ENCODE measurements at regions not wholly inside any gene's neighbourhood (a gene's known extent, or its start where the extent isn't known, plus 50 kb on each side); places are given as distances from the start of the nearest gene placed in this dataset.

DNA sequence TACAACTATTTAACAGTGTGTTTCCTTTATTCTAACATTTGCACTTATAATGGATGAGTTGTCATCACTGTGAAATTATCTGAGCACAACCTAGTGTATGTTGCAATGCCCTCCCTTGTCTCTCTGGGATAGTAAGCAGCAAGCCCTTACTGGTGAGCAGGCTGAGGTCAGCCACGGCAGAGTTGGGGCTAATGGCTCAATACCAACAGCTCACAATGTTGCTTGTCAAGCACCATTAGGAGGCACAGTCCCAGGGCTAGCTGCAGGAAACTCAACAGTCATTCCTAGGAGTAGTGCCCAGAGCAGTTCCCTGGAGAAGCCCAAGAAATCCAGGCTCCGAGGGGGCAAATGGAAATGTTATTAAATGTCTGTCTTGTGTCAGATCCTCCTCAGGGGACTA, 858.4 kb downstream of the GRID1 start:
- Histone ChIP-seq H3K4me1 (no peaks in the 10 kb centered on the region), H3K4me3 (no peak overlapping the region), H3K27ac (no peak overlapping the region), H3K36me3 (no peaks in the 10 kb centered on the region), H3K27me3 (no peaks in the 10 kb centered on the region), H3K9me3 (no peaks in the 10 kb centered on the region)
- TF ChIP-seq, protein P1, sequence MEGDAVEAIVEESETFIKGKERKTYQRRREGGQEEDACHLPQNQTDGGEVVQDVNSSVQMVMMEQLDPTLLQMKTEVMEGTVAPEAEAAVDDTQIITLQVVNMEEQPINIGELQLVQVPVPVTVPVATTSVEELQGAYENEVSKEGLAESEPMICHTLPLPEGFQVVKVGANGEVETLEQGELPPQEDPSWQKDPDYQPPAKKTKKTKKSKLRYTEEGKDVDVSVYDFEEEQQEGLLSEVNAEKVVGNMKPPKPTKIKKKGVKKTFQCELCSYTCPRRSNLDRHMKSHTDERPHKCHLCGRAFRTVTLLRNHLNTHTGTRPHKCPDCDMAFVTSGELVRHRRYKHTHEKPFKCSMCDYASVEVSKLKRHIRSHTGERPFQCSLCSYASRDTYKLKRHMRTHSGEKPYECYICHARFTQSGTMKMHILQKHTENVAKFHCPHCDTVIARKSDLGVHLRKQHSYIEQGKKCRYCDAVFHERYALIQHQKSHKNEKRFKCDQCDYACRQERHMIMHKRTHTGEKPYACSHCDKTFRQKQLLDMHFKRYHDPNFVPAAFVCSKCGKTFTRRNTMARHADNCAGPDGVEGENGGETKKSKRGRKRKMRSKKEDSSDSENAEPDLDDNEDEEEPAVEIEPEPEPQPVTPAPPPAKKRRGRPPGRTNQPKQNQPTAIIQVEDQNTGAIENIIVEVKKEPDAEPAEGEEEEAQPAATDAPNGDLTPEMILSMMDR (IDR thresholded peaks at IDR 0.05): no peak
- DNase-seq (peak in 1 of 6 donors; percentile 10), FAIRE-seq (no peak), ATAC-seq (peak in 1 of 4 donors; percentile 30)
- intact Hi-C loops (cut with DNase I): no loop called here
- WGBS, 2 donors: 59% methylated on average over 2 of the region's 2 CpGs

DNA sequence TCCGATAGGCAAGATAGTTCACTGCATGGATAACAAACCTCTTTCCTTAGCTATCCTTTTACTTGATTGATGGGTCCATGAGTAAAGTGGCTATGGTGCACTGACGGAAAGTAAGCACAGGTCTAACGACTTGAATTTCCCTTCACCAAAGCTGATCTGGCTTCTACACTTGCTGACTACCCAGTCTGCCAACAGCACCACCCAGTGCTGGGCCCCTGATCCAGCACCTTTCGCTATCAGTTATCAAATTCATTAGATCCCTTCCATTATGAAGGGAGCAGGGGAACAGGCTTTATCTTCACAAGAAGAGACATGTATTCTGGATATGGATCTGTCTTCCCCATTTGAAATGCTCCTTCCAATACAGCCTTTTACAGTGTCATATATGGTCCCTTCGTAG, 855.9 kb downstream of the GRID1 start:
- Histone ChIP-seq H3K27ac (no peak overlapping the region), H3K4me3 (no peak overlapping the region), H3K4me1 (no peaks in the 10 kb centered on the region), H3K9me3 (no peaks in the 10 kb centered on the region), H3K36me3 (no peaks in the 10 kb centered on the region), H3K27me3 (no peaks in the 10 kb centered on the region)
- TF ChIP-seq, protein P1 (IDR thresholded peaks at IDR 0.05): no peak
- DNase-seq: no peak
- no peak for FAIRE-seq
- no peak for ATAC-seq
- WGBS, 2 donors: 52 to 67% methylated on average over 5 of the region's 5 CpGs
- intact Hi-C loops (cut with DNase I): no loop called here

DNA sequence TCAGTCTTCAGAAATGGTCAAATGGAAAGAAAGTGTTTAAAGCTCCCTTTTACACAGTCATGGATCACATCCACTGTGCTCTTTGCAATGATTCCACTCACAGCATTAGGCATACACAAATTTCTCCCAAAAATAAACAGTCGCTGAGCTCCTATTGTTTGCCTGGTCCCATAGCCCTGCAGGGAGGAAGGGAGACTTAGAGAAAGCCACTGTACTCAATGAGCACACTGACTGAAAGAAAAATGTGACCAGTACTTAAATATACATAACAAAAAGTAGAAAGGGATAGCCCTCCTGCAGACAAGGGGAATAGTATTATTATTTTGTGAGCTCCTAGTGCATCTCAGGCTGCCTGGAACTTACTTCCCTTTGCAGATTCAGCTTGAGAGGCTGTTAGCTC, 853.2 kb downstream of the GRID1 start:
- intact Hi-C loops (cut with DNase I): no loop called here
- Histone ChIP-seq H3K4me1 (no peaks in the 10 kb centered on the region), H3K4me3 (no peak overlapping the region), H3K36me3 (no peaks in the 10 kb centered on the region), H3K27me3 (no peaks in the 10 kb centered on the region), H3K9me3 (no peaks in the 10 kb centered on the region), H3K27ac (no peak overlapping the region)
- no peak for FAIRE-seq
- ATAC-seq: no peak
- TF ChIP-seq, protein P1 (IDR thresholded peaks at IDR 0.05): no peak
- WGBS, 2 donors: 50 to 72% methylated on average over 1 of the region's 1 CpG
- DNase-seq: no peak

DNA sequence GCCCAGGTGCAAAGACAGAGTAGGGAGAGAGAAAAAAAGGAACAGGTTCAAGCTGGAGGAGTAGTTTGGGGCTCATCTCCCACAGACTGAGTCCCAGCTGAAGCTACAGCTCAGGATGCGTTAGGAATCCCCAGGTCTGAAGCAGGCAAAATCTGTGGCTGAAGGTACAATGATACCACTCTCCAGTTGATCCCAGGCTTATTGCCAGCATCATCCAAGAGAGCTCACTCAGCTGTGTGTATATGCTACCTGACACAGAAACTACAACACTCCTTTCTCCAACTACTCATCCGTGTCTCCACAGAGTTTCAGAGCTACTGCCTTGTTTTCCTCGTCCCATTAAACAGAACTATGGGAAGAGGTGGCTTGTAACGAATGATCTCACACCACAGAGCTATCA, 851.3 kb downstream of the GRID1 start:
- Histone ChIP-seq H3K36me3 (no peaks in the 10 kb centered on the region), H3K27ac (no peak overlapping the region), H3K27me3 (no peaks in the 10 kb centered on the region), H3K9me3 (no peaks in the 10 kb centered on the region), H3K4me1 (no peaks in the 10 kb centered on the region), H3K4me3 (no peak overlapping the region)
- TF ChIP-seq, protein P1 (IDR thresholded peaks at IDR 0.05): no peak
- WGBS, 2 donors: 57 to 61% methylated on average over 4 of the region's 4 CpGs
- intact Hi-C loops (cut with DNase I): no loop called here
- no peak for ATAC-seq
- no peak for DNase-seq
- FAIRE-seq: no peak

DNA sequence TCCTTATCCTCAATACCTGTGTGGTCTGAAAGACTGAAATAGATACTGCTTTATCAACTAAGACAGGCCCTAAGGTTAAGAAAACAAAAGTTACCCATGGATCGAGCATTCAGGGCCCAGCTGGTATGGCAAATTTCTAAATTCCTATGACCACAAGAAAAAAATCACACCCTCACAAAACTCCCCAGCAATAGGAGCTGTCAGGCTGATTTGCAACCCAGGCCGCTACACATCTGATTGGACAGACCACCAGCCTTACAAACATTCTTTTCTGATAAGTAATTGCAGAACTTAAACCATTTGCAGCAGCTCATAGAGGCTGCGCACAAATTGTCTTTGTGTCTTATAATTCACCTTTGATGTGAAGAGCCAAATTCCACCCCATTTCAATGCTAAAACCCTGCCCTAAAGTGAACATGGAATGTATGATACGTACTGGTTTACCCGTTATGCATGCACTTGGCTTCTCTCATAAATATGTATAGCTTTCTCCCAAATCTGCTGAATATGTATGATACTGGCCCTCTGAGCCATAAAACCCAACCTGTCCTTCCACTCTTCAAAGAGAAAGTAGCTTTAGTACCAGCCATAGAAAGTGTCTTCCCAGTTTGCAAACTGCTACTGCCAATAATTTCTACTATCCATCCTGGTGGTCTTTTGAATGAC, 842.5 kb downstream of the GRID1 start:
- no peak for DNase-seq
- TF ChIP-seq, protein P1 (IDR thresholded peaks at IDR 0.05): no peak
- ATAC-seq: no peak
- Histone ChIP-seq H3K4me3 (no peak overlapping the region), H3K27ac (no peak overlapping the region), H3K9me3 (no peaks in the 10 kb centered on the region), H3K4me1 (no peaks in the 10 kb centered on the region), H3K27me3 (no peaks in the 10 kb centered on the region), H3K36me3 (no peaks in the 10 kb centered on the region)
- FAIRE-seq: no peak
- 77 to 79% methylated on average over 5 of the region's 5 CpGs for WGBS, 2 donors
- intact Hi-C loops (cut with DNase I): no loop called here
